A673 (cell line): ENCODE measurements at regions not wholly inside any gene's neighbourhood (a gene's known extent, or its start where the extent isn't known, plus 50 kb on each side); places are given as distances from the start of the nearest gene placed in this dataset.

Experiments
- BruUV-seq: library from RNA; stranded (reverse); fragments of 400-500 nt; replicated peaks from 2 replicates; lab custom pipeline; 2021; lab: Mats Ljungman, UMichigan
- CTCF ChIA-PET: fragments of 300-600 bp; sonication (Branson Sonifier 250); formaldehyde crosslinking; loops from one replicate; lab custom pipeline; 2022; ENCODE audit warnings: antibody characterized with exemption; lab: Charles Lee
- POLR2A ChIA-PET: fragments of 300-600 bp; sonication (Branson Sonifier 250); formaldehyde crosslinking; loops from one replicate; lab custom pipeline; 2022; ENCODE audit warnings: antibody characterized with exemption; ENCODE audit not compliant: low non-redundant PET; lab: Charles Lee
- DNase-seq: peaks from one replicate; pipeline ENCODE4 v3.0.0-alpha.2; 2015; ENCODE audit warnings: low spot score
- H3K27ac ChIP-seq: fragments of 200-600 bp; sonication (generic); 2 replicates; pipeline ENCODE4 v1.5.1; 2016; ENCODE audit warnings: mixed run types, low read depth, mild to moderate bottlenecking, mixed read lengths, antibody characterized with exemption, low read length; ENCODE audit not compliant: poor library complexity, severe bottlenecking
- H3K27me3 ChIP-seq: fragments of 200-600 bp; sonication (generic); replicated peaks from 2 replicates; pipeline ENCODE4 v1.6.1; 2017; ENCODE audit warnings: mixed run types, low read depth, mild to moderate bottlenecking, mixed read lengths, antibody characterized with exemption, low read length; ENCODE audit not compliant: insufficient read depth, poor library complexity
- H3K36me3 ChIP-seq: fragments of 200-600 bp; sonication (generic); 2 replicates; pipeline ENCODE4 v1.6.1; 2016; ENCODE audit warnings: mixed run types, mild to moderate bottlenecking, mixed read lengths, antibody characterized with exemption, low read length; ENCODE audit not compliant: insufficient read depth, poor library complexity, severe bottlenecking
- H3K4me1 ChIP-seq: fragments of 200-600 bp; sonication (generic); 2 replicates; pipeline ENCODE4 v1.6.1; 2017; ENCODE audit warnings: mixed run types, mild to moderate bottlenecking, mixed read lengths, antibody characterized with exemption, low read length; ENCODE audit not compliant: insufficient read depth, poor library complexity, severe bottlenecking
- H3K4me3 ChIP-seq: fragments of 200-600 bp; sonication (generic); 2 replicates; pipeline ENCODE4 v1.5.1; 2016; ENCODE audit warnings: low read depth, mixed run types, mild to moderate bottlenecking, mixed read lengths, low read length; ENCODE audit not compliant: poor library complexity, severe bottlenecking
- H3K9me3 ChIP-seq: fragments of 200-600 bp; sonication (generic); 2 replicates; pipeline ENCODE4 v1.6.1; 2016; ENCODE audit warnings: mixed run types, low read depth, mild to moderate bottlenecking, mixed read lengths, antibody characterized with exemption, low read length; ENCODE audit not compliant: poor library complexity, severe bottlenecking
- CTCF ChIP-seq: fragments of 300-800, 200-600 bp; sonication (generic); conservative IDR thresholded peaks from 2 replicates; pipeline ENCODE4 v1.5.1; 2017; ENCODE audit warnings: low read depth, mild to moderate bottlenecking, antibody characterized with exemption, low read length, moderate library complexity, mixed read lengths
- EZH2 ChIP-seq: fragments of 200-600 bp; sonication (generic); IDR thresholded peaks from 2 replicates; pipeline ENCODE4 v1.6.1; 2017; ENCODE audit warnings: borderline replicate concordance, low read depth, mild to moderate bottlenecking, mixed read lengths, antibody characterized with exemption, low read length; ENCODE audit not compliant: poor library complexity, severe bottlenecking
- intact Hi-C: fragments of 100-400 bp; cut with micrococcal nuclease; formaldehyde crosslinking; loops from one replicate; pipeline ENCODE4 v1.10.0; 2022; ENCODE audit not compliant: unreplicated experiment

- intact Hi-C loops: no loop called here
- no peak for DNase-seq
- TF ChIP-seq CTCF (no peak), EZH2 (no peak)
- no peaks in the 10 kb centered on the region for H3K4me1 ChIP-seq
- H3K9me3 ChIP-seq: peaks cover 5% of the 10 kb centered on the region
- H3K4me3 ChIP-seq: no peak overlapping the region
- ChIA-PET CTCF (no interaction called here), POLR2A (no interaction called here)
- no peaks in the 10 kb centered on the region for H3K27me3 ChIP-seq
- no peak overlapping the region for H3K27ac ChIP-seq
- no peaks in the 10 kb centered on the region for H3K36me3 ChIP-seq
- BruUV-seq: no TSS peak
Observed at GRCh38 chrX:145919400-145919799, 101.8 kb downstream of the SLITRK2 start.

- CTCF ChIA-PET: no interaction called here
- Histone ChIP-seq H3K9me3 (peaks cover 7% of the 10 kb centered on the region), H3K36me3 (no peaks in the 10 kb centered on the region), H3K4me3 (no peak overlapping the region), H3K27ac (no peak overlapping the region), H3K27me3 (no peaks in the 10 kb centered on the region), H3K4me1 (no peaks in the 10 kb centered on the region)
- no TSS peak for BruUV-seq
- POLR2A ChIA-PET: no interaction called here
- no peak for TF ChIP-seq CTCF
- TF ChIP-seq EZH2: no peak
- intact Hi-C loops: no loop called here
- DNase-seq: no peak
Observed at GRCh38 chrX:145923376-145923775, 105.7 kb downstream of the SLITRK2 start.

GRCh38 chrX:145936769-145937168, 119.1 kb downstream of the SLITRK2 start:
- no peak for DNase-seq
- Histone ChIP-seq H3K4me3 (no peak overlapping the region), H3K9me3 (peaks cover 14% of the 10 kb centered on the region), H3K36me3 (no peaks in the 10 kb centered on the region), H3K27ac (no peak overlapping the region), H3K27me3 (no peaks in the 10 kb centered on the region), H3K4me1 (no peaks in the 10 kb centered on the region)
- intact Hi-C loops: no loop called here
- TF ChIP-seq EZH2 (no peak), CTCF (no peak)
- no TSS peak for BruUV-seq
- POLR2A ChIA-PET: no interaction called here
- CTCF ChIA-PET: no interaction called here
